D721Med (cell line): ENCODE measurements at regions not wholly inside any gene's neighbourhood (a gene's known extent, or its start where the extent isn't known, plus 50 kb on each side); places are given as distances from the start of the nearest gene placed in this dataset.

Experiments
- DNase-seq: peaks from one replicate; pipeline ENCODE4 v3.0.0; 2011; ENCODE audit warnings: low spot score; ENCODE audit not compliant: insufficient read length
- FAIRE-seq: peaks from 2 replicates; lab custom pipeline; 2011; peaks lifted over from hg19 to GRCh38; lab: Jason Lieb, UNC
- TF ChIP-seq, protein P1 (sequence below): IDR thresholded peaks from 2 replicates; pipeline ENCODE4 v1.5.1; 2012; ENCODE audit warnings: mild to moderate bottlenecking, control low read depth; ENCODE audit not compliant: insufficient read depth; ENCODE audit errors: missing control alignments

DNA sequence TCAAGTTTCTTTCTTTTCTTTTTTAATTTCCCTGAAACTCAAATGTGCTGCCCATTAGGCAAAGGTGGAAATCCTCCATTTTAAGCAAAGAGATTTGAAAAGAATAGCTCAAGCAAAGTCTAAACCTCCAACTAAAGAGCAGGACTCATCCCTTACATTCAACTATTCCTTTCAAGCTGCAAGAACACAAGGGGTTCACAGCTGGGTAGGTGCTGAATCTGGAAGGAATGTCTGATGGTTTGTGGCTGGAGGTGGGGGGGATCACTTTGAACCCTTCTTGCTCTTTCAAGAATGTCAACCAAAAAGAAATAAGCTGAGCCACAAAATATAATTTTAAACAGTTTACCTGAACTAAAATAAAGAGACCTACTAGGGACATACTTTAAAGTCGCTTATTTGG, 375.7 kb upstream of the CDH10 start:
- DNase-seq: no peak
- no peak for FAIRE-seq
- TF ChIP-seq, protein P1, sequence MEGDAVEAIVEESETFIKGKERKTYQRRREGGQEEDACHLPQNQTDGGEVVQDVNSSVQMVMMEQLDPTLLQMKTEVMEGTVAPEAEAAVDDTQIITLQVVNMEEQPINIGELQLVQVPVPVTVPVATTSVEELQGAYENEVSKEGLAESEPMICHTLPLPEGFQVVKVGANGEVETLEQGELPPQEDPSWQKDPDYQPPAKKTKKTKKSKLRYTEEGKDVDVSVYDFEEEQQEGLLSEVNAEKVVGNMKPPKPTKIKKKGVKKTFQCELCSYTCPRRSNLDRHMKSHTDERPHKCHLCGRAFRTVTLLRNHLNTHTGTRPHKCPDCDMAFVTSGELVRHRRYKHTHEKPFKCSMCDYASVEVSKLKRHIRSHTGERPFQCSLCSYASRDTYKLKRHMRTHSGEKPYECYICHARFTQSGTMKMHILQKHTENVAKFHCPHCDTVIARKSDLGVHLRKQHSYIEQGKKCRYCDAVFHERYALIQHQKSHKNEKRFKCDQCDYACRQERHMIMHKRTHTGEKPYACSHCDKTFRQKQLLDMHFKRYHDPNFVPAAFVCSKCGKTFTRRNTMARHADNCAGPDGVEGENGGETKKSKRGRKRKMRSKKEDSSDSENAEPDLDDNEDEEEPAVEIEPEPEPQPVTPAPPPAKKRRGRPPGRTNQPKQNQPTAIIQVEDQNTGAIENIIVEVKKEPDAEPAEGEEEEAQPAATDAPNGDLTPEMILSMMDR: no peak

DNA sequence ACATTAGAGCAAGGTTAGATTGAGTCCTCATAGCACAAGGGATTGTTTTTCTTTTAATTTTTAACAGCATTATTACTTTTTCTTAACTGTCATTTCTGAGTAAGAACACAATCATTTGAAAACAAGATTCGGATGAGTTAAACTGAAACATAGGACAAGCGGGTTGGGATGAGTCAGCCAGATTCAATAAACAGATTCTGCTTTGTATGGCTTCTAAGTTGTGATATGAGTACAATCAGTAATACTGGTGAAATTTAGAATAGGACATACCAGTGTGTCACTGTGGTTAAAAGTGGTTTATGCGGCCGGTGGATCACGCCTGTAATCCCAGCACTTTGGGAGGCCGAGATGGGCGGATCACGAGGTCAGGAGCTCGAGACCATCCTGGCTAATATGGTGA, 364.3 kb upstream of the CDH10 start:
- no peak for DNase-seq
- FAIRE-seq: no peak
- TF ChIP-seq, protein P1: no peak

DNA sequence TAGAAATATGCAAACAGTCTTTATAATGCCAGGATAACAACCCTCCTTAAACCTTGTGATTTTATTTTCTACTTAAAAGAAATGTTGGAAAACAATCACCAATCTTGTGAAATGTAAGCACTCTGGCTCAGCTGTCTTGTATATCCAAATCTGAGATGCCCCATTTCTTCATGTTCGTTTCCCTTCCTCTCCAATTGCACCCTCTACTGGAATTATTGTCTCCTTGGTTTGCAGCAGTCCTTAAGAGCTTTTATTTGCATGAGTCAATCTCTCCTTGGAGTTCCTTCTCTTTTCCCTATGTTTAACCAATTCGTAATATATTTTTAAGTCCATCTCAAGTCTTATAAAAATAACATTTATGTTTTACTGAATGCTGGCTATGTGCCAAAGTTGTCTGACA, 362.0 kb upstream of the CDH10 start:
- TF ChIP-seq, protein P1: peak; percentile 30
- DNase-seq (no peak), FAIRE-seq (no peak)

DNA sequence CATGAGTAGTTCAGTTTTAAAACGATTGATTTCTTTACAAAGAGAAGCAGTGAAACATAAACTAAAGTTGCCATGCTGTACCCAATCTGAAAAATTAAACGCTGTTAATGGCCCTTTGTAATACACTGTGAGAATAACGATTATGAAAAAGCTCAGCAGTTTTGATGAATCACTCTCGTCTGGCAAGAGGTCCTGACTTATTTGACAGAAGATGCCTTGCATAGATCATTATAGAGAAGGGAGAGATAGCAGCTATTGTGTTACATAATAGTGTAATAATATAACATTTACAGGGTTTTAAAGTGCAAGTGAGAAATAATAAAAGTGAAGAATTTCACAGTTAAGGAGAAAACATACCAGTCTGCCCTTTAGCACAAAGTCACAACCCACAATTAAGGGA, 361.5 kb upstream of the CDH10 start:
- TF ChIP-seq, protein P1: no peak
- FAIRE-seq (no peak), DNase-seq (no peak)

DNA sequence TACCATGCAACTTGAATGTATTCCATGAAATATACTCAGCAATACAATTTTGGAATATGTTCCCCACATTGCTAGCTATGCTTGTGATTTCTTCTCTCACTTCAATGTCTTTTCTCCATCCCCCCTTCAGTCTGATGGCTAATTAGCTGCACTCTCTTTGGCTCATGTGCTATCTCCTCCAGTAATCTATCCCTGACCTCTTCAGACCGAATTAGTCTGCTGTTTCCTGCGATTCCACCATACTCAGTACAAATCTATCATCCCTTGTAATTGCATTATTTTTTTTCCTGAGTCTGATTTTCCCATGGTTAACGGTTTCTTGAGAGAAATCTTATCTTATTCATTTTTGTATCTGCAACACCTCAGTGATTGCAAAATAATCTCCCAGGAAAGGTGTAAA, 360.7 kb upstream of the CDH10 start:
- DNase-seq (no peak), FAIRE-seq (no peak)
- TF ChIP-seq, protein P1: no peak

DNA sequence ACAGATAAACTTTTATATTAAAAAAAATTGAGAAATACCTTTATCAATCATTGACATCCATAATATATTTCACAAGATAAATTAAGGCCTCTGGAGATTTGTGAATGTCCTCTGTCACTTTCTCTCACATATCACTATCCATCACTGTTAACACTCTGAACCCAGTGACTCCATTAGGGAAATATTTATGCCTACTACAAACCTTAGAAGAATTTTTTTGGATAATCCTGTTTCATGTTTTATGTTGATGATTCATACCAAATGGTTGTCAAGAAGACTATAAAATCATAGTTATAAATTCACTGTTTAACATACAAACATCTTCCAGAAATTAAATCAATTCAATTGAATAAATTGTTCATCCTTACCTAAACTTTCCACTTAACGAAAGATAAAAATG, 357.6 kb upstream of the CDH10 start:
- FAIRE-seq: no peak
- TF ChIP-seq, protein P1: no peak
- DNase-seq: no peak

DNA sequence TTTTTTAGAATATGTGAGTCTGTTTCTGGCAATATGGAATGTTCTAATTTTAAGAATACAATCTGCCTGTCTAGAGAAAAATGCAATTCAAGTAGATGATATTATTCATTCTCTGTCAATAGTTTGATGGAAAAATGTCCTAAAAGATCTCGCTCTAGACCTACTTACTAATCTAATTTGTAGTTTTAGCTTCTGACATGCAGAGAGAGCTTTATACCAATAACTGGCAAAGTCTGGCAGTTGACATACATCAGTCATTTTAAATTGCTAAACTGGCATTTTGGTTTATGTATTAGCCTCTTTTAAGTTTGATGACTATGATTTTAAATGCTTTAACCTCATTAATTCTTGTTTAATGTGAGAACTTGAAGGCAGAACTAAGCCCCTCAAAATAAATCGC, 355.0 kb upstream of the CDH10 start:
- no peak for DNase-seq

More for the DNA sequence above, 355.0 kb upstream of the CDH10 start:
- FAIRE-seq: peak; percentile 32
- TF ChIP-seq, protein P1: no peak
